Stimulated activated CD8-positive, alpha-beta memory T cell treated with anti-CD3 and anti-CD28 coated beads, Interleukin-12 subunit alpha, Interleukin-12 subunit beta, amount 100 ng/mL, for 24 hours (primary cell): ENCODE measurements at regions not wholly inside any gene's neighbourhood (a gene's known extent, or its start where the extent isn't known, plus 50 kb on each side); places are given as distances from the start of the nearest gene placed in this dataset.
"Not testable (repeated sequence)": the region's sequence is repeated elsewhere in the genome, so short reads cannot be mapped to it uniquely, and the experiment has no call there.

Source experiments
- DNase-seq: peaks from one replicate; pipeline ENCODE4 v3.0.0-alpha.2; 2020; ENCODE audit errors: extremely low read depth

DNA sequence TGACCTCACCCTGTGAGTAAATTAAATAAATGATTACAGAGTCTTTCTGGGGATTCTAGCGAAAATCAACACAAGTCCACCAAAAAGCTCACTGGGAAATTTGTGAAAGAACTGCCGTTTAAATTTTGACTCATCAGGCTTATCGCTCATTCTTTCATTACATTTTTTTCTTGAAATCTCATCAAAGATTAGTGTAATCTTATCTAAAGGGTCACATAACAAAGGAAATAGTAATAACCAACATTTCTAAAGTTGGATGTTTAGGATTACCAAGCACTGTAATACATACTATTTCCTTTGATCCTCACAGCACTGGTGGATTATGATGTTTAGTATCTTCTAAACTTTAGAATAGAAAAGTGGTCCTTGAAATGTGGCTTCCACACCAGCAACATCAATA is 111.1 kb upstream of the CBLB start:
- no peak for DNase-seq

GRCh38 chr3:105982207-105982606 is 113.4 kb upstream of the CBLB start:
- no peak for DNase-seq

DNA sequence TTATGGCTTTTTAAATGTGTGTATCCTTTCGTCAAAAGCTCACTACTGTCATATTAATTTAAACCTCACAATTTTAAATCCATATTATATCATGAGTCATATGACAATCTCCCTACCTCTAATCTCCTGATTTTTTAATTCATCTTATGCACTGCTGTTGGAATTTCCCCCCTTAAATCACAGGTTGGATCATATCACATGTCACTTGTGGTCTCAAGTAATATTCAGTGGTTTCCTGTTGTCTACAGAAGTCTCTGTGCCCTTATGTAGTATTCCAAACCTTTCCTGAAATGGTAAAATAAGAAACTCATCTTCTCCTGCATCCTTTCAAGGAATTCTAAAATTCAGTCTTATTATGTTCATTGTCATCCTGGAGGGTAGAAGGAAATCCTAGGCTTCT is 116.0 kb upstream of the CBLB start:
- no peak for DNase-seq

DNA sequence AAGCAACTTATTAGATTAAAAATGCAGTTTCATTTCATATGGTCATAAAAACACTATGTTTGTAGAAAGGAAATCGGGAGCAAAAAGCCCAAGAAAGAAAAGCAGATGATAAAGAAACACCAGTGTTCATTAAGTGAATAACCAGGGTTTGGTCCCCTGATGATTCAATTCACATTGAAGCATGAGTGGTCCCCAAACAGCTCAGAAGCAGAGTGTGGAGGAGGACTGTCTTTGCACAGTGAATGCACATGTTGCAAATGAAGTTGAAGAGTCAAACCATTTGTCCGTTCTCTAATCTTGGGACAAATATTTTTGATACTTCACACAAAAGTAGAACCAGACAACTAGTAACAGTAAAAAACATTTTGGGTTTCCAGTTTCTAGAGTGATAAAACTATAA is 117.5 kb upstream of the CBLB start:
- DNase-seq, result not testable (repeated sequence)

DNA sequence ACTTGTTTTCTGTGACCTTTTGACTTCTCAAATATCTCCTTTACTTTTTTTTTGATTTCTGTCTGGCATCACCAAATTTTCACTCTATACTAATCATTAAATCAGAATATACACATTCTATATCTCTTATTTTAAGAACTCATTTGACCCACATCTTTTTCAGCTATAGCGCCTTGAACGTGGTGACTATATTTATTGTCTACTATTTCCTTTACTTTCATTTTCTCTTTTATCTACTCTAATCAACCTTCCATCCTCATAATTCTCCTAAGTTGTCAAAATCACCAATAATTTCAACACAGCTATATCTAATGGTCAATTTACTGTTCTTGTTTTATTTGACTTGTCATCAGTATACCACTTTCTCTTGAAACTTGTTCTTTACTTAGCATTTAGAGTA is 119.0 kb upstream of the CBLB start:
- no peak for DNase-seq

DNA sequence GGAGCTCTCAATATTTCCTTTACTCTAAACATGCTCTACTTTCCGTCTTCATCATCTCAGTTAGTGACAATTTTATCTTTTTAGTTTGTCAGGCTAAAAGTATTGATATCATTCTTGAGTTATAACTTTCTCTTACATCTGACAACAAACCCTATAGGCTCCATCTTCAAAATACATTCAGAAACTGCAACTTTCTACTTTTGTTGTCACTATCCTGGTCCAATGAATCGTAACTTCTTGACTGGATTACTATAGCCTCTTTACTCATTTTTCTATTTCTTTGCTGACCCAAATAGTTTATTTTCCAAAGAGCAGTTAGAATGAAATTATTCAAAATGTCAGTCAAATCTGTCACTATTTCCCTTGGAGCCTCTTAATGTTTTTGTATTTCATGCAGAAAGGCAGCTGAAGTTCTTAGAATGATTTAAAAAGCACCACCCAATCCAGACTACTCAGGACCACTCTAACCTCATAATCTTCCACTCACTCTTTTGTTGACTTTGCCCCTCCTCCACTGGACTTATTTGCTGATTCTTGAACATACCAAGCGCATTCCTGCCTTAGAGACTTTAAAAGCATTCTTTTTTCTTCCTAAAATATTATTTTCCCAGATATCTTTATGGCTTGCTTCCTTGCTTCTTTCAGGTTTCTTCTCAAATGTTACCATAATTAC is 119.9 kb upstream of the CBLB start:
- DNase-seq, result no peak

GRCh38 chr3:105996781-105997180 is 128.0 kb upstream of the CBLB start:
- DNase-seq, result no peak

- no peak for DNase-seq
These were observed 128.6 kb upstream of the CBLB start for GRCh38 chr3:105997466-105997799.

- no peak for DNase-seq
These were observed 129.2 kb upstream of the CBLB start for GRCh38 chr3:105997800-105998526.

DNA sequence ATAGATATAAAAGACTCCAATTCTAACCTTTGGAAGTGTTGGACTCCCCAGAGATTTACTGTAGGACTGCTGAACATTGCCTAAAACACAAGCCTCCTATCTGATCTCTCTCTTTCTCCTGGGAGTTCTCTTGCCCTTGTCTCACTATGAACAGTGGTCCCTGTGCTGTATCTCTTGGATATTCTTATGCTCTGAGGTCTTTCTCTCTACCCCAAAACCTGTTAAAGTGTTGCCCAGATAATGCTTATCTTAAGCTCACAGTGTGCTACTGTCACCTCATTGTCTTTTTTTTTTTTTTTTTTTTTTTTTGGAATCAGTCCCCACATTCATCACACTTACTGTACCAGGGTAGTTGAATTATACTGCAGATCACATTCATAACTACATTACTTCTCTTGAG is 131.0 kb upstream of the CBLB start:
- no peak for DNase-seq

DNA sequence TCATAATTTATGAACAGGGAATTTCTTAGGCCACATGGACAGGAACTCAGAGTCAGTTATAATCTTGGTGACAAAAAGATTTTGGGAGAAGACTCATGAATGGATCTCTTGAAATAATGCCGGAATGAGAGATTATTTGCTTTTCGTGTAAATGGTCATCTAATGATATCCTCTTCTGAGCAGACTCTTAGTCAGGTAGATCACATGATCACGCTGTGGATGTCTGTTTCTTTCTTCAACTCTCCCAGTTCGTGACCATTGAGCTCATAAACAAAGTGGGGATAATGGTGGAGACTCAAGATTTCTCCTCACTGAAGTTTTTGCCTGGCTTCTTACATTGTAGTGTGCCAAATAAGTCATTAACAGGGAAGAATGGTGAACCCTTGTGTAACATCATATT is 133.1 kb upstream of the CBLB start:
- no peak for DNase-seq

- DNase-seq, result no peak
These were observed 135.4 kb upstream of the CBLB start for GRCh38 chr3:106004137-106004681.

DNA sequence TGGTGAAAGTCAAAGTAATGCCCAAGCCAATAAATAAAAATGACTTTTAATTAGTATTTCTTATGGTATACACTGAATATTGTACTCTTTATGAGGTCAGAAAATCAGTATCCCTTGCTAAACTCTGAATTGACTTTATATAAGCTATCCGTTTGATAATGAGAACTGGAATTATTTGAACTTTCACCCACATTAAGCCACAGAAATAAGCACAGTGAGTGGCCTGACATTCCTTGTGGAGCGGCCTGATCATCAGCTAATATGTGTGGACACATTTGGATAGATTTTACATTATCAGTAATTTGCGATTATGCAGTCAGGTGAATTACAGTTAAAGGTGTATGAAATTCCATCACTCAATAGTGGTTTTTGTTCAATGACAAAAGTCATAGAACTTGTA is 136.0 kb upstream of the CBLB start:
- DNase-seq, result no peak

GRCh38 chr3:106006001-106006400 is 137.2 kb upstream of the CBLB start:
- no peak for DNase-seq

GRCh38 chr3:106006571-106006970 is 137.8 kb upstream of the CBLB start:
- DNase-seq, result no peak

DNA sequence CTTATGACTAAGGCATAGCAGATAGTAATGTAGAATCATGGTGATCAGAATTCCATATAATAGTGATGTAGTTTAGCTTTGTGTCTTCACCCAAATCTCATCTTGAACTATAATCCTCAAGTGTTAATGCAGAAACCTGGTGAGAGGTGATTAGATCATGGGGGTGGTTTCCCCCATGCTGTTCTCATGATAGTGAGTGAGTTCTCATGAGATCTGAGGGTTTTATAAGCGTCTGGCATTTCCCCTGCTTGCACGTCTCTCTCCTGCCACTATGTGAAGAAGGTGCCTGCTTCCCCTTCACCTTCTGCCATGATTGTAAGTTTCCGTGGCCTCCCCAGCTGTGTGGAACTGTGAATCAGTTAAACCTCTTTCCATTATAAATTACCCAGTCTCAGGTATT is 138.7 kb upstream of the CBLB start:
- no peak for DNase-seq

DNA sequence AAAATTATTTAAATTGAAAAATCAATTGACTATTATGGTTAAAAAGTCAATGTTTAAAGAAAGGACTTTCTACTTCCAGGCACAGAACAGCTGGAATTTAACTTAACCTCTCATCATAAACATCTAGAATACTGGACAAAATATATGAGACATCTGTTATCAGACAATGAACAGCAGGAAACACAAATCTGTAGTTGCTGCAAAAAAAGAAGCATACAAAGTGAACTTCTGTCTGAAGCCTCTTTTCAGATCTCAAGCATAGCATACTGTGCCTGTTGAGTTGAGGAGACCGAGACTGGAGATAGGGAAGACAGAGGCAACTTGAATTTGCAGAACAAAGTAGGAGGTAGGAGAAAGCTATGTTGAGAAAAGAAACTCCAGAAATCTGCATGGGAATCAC is 140.0 kb upstream of the CBLB start:
- DNase-seq, result no peak

GRCh38 chr3:106010829-106011228 is 142.0 kb upstream of the CBLB start:
- no peak for DNase-seq

GRCh38 chr3:106013971-106014370 is 145.2 kb upstream of the CBLB start:
- DNase-seq, result no peak

DNA sequence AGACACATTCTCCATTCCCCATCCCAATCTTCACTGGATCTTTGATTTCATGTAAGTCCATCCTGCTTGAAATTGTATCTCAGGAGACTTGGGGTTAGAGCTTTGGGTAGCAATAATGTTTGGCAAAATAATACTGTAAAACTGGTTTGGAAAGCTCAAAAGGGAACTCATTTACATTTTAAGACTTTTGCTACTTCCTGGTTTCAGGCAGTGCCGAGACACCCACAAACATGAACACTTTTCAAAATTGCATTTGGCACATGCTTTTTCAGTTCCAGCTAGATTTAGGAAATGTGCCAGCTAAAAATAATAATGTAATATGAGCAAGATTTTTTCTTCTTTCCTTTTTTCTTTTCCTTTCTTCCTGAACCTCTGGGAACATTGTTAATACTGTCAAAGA is 145.7 kb upstream of the CBLB start:
- no peak for DNase-seq

- no peak for DNase-seq
These were observed 146.2 kb upstream of the CBLB start for GRCh38 chr3:106014971-106015370.

DNA sequence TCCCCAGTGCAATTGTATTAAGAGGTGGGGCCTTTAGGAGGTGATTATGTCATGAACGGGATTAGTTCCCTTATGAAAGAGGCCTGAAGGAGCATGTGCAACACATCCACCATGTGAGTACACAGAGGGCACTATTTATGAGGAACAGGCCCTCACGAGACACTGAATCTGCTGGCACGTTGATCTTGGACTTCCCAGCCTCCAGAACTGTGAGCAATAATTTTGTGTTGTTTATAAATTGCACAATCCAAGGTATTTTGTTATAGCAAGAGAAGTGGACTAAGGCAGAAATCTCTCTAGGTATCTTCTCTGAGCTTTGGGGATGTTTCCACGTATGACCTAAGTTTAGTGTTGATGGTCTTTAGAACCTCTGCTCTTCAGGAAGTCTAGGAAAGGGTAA is 149.3 kb upstream of the CBLB start:
- no peak for DNase-seq

GRCh38 chr3:106018929-106019550 is 150.2 kb upstream of the CBLB start:
- no peak for DNase-seq
